Astrocyte of the spinal cord (primary cell): ENCODE measurements at regions not wholly inside any gene's neighbourhood (a gene's known extent, or its start where the extent isn't known, plus 50 kb on each side); places are given as distances from the start of the nearest gene placed in this dataset.

Source experiments
- DNase-seq: peaks from one replicate; pipeline ENCODE4 v3.0.0; 2011; ENCODE audit warnings: low read depth, low spot score
- H3K4me3 ChIP-seq: 2 replicates; pipeline ENCODE4 v1.5.1; 2011; ENCODE audit warnings: low read depth, mild to moderate bottlenecking, low read length, moderate library complexity
- CTCF ChIP-seq: IDR thresholded peaks from 2 replicates; pipeline ENCODE4 v1.5.1; 2012; ENCODE audit warnings: low read depth, mild to moderate bottlenecking, low read length, inconsistent platforms
- in situ Hi-C: cut with HindIII; loops from 2 replicates; pipeline ENCODE4 v1.10.0; 2017; ENCODE audit warnings: low sequenced_read_pairs

DNA sequence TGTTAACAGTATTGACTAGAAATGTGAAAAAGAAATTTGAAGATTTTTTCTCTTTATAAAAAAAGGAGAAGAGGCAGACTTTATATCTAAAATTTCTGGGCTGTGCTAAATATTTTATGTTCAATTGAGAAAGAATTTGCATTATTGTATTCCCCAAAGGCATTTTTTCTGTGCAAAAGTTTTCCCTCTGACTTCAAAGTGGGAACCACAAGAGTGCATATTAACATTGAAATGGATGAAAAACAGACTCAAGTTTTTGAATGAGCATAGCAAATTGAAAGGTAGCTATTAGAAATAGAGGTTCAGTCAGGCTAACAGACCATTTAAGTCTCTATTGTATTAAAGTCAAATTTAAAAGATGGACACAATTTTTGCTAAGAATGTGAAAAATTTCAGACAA, 95.2 kb downstream of the RASSF9 start:
- H3K4me3 ChIP-seq: no peak overlapping the region
- DNase-seq: no peak
- in situ Hi-C loops: no loop called here
- TF ChIP-seq CTCF: no peak

DNA sequence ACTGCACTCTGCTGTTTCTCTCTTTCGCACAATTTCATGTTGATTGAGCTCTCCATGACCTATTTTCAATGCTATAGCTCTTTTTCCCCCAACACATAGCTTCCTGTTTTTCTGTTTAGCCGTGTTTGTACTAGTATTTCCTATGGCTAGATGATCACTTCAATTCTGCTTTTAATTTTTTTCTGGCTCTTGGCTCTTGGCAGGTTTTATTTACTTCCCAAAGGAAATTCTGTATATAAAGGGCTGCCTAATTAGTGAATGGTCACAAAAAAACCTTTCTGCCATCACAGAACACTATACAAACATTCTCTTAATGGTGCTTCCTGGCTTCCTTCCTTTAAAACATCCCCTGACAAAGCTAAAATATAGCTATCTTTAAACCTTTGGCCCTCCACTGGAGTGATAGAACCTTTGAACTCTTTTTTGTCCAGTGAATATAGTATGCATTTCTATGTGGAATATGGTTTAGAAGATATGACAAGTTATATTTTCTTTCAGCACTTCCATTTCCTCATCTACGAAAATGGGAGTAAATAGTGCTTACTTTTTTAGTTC, 88.2 kb downstream of the RASSF9 start:
- TF ChIP-seq CTCF: no peak
- no peak overlapping the region for H3K4me3 ChIP-seq
- DNase-seq: no peak
- in situ Hi-C loops: no loop called here
